GM19238 (cell line): ENCODE measurements at regions not wholly inside any gene's neighbourhood (a gene's known extent, or its start where the extent isn't known, plus 50 kb on each side); places are given as distances from the start of the nearest gene placed in this dataset.
A peak's percentile ranks its signal among the peaks of the same experiment; 100 is the strongest.
"Not testable (repeated sequence)": the region's sequence is repeated elsewhere in the genome, so short reads cannot be mapped to it uniquely, and the experiment has no call there.

ENCODE experiments used
- DNase-seq: peaks from one replicate; pipeline ENCODE4 v3.0.0; 2011; ENCODE audit warnings: low spot score; ENCODE audit not compliant: insufficient read length

- no peak for DNase-seq
Observed at GRCh38 chr22:25453058-25453457, 111.4 kb upstream of the GRK3 start.

- no peak for DNase-seq
Observed at GRCh38 chr22:25453557-25453956, 110.9 kb upstream of the GRK3 start.

GRCh38 chr22:25456300-25457043, 108.0 kb upstream of the GRK3 start:
- DNase-seq: not testable (repeated sequence)

- DNase-seq: not testable (repeated sequence)
Observed at GRCh38 chr22:25458631-25459030, 105.8 kb upstream of the GRK3 start.

GRCh38 chr22:25460682-25461081, 103.8 kb upstream of the GRK3 start:
- not testable (repeated sequence) for DNase-seq

- no peak for DNase-seq
Observed at GRCh38 chr22:25461301-25461700, 103.2 kb upstream of the GRK3 start.

GRCh38 chr22:25462474-25463346, 101.8 kb upstream of the GRK3 start:
- peak; percentile 86 for DNase-seq

- DNase-seq: not testable (repeated sequence)
Observed at GRCh38 chr22:25463347-25463628, 101.2 kb upstream of the GRK3 start.

GRCh38 chr22:25464326-25464725, 100.1 kb upstream of the GRK3 start:
- DNase-seq: not testable (repeated sequence)

- no peak for DNase-seq
Observed at GRCh38 chr22:25465949-25466348, 98.5 kb upstream of the GRK3 start.

GRCh38 chr22:25472382-25472781, 92.1 kb upstream of the GRK3 start:
- no peak for DNase-seq

GRCh38 chr22:25475257-25476022, 89.0 kb upstream of the GRK3 start:
- no peak for DNase-seq

GRCh38 chr22:25477358-25477757, 87.1 kb upstream of the GRK3 start:
- no peak for DNase-seq

GRCh38 chr22:25478111-25478510, 86.4 kb upstream of the GRK3 start:
- no peak for DNase-seq

GRCh38 chr22:25478528-25478927, 85.9 kb upstream of the GRK3 start:
- DNase-seq: no peak

GRCh38 chr22:25480868-25481267, 83.6 kb upstream of the GRK3 start:
- DNase-seq: not testable (repeated sequence)

GRCh38 chr22:25482091-25482760, 82.2 kb upstream of the GRK3 start:
- no peak for DNase-seq

GRCh38 chr22:25482868-25483639, 81.4 kb upstream of the GRK3 start:
- DNase-seq: no peak

- DNase-seq: no peak
Observed at GRCh38 chr22:25483931-25484330, 80.5 kb upstream of the GRK3 start.

GRCh38 chr22:25484521-25485315, 79.8 kb upstream of the GRK3 start:
- DNase-seq: no peak
